GM12892 (cell line): ENCODE measurements at regions not wholly inside any gene's neighbourhood (a gene's known extent, or its start where the extent isn't known, plus 50 kb on each side); places are given as distances from the start of the nearest gene placed in this dataset.

ENCODE experiments used
- POLR2A ChIP-seq: IDR thresholded peaks from 2 replicates; pipeline ENCODE4 v1.6.1; 2011; ENCODE audit warnings: low read depth, low read length, control low read depth
- POLR2AphosphoS5 ChIP-seq: IDR thresholded peaks from 2 replicates; pipeline ENCODE4 v1.6.1; 2011; ENCODE audit warnings: low read depth, low read length, control low read depth
- TAF1 ChIP-seq: IDR thresholded peaks from 2 replicates; pipeline ENCODE4 v1.6.1; 2011; ENCODE audit warnings: low read depth, mild to moderate bottlenecking, control low read depth, low read length, borderline replicate concordance

- TF ChIP-seq POLR2A (no peak), POLR2AphosphoS5 (no peak), TAF1 (no peak)
Measured at GRCh38 chr1:229117664-229118300, 153.1 kb upstream of the RAB4A start.
